SK-N-SH treated with all-trans-retinoic acid at 6 μM for 48 hours (cell line): ENCODE measurements at regions not wholly inside any gene's neighbourhood (a gene's known extent, or its start where the extent isn't known, plus 50 kb on each side); places are given as distances from the start of the nearest gene placed in this dataset.

ENCODE experiments used
- ATAC-seq: fragments of 200-7000 bp; cut with Tn5 transposase; 3 replicates; pipeline ENCODE4 v1.9.1; 2020; ENCODE audit warnings: mild to moderate bottlenecking, moderate library complexity
- ARNTL ChIP-seq: fragments of 450-650 bp; formaldehyde crosslinking; IDR thresholded peaks from 2 replicates; pipeline ENCODE4 v1.5.0; 2020; ENCODE audit warnings: low read depth, mild to moderate bottlenecking, moderate library complexity, borderline replicate concordance
- BACH2 ChIP-seq: fragments of 250-450 bp; sonication (Bioruptor Pico); IDR thresholded peaks from 2 replicates; pipeline ENCODE4 v1.9.0; 2021; ENCODE audit warnings: mild to moderate bottlenecking, borderline replicate concordance
- CREB5 ChIP-seq: fragments of 250-450 bp; sonication (Bioruptor Pico); IDR thresholded peaks from 2 replicates; pipeline ENCODE4 v1.5.1; 2020; ENCODE audit warnings: low read depth, mild to moderate bottlenecking, moderate library complexity
- ESRRG ChIP-seq: fragments of 250-450 bp; sonication (Bioruptor Pico); IDR thresholded peaks from 2 replicates; pipeline ENCODE4 v1.6.1; 2021; ENCODE audit warnings: mild to moderate bottlenecking
- GLIS3 ChIP-seq: fragments of 250-450 bp; sonication (Bioruptor Pico); IDR thresholded peaks from 2 replicates; pipeline ENCODE4 v1.5.0; 2020; ENCODE audit warnings: mild to moderate bottlenecking, moderate library complexity
- ISL1 ChIP-seq: fragments of 250-450 bp; sonication (Bioruptor Pico); IDR thresholded peaks from 2 replicates; pipeline ENCODE4 v2.1.2; 2022; ENCODE audit warnings: mild to moderate bottlenecking, moderate library complexity
- OSR1 ChIP-seq: fragments of 250-450 bp; sonication (Bioruptor Pico); IDR thresholded peaks from 2 replicates; pipeline ENCODE4 v1.8.0; 2022; ENCODE audit warnings: moderate library complexity, mild to moderate bottlenecking, inconsistent platforms
- RARB ChIP-seq: fragments of 250-450 bp; sonication (Bioruptor Pico); IDR thresholded peaks from 2 replicates; pipeline ENCODE4 v1.8.0; 2021; ENCODE audit warnings: mild to moderate bottlenecking, moderate library complexity
- SNAI2 ChIP-seq: fragments of 250-450 bp; sonication (Bioruptor Pico); IDR thresholded peaks from 2 replicates; pipeline ENCODE4 v1.5.0; 2020; ENCODE audit warnings: mild to moderate bottlenecking, moderate library complexity
- TCF4 ChIP-seq: fragments of 250-450 bp; sonication (Bioruptor Pico); IDR thresholded peaks from 2 replicates; pipeline ENCODE4 v1.8.0; 2021; ENCODE audit warnings: mild to moderate bottlenecking, moderate library complexity, borderline replicate concordance
- TSHZ2 ChIP-seq: fragments of 250-450 bp; sonication (Bioruptor Pico); IDR thresholded peaks from 2 replicates; pipeline ENCODE4 v1.5.0; 2020; ENCODE audit warnings: mild to moderate bottlenecking, moderate library complexity
- ZC3H10 ChIP-seq: fragments of 250-450 bp; sonication (Bioruptor Pico); IDR thresholded peaks from 2 replicates; pipeline ENCODE4 v1.5.1; 2021; ENCODE audit warnings: mild to moderate bottlenecking, moderate library complexity
- ZFP3 ChIP-seq: fragments of 250-450 bp; sonication (Bioruptor Pico); IDR thresholded peaks from 2 replicates; pipeline ENCODE4 v1.5.0; 2020; ENCODE audit warnings: mild to moderate bottlenecking, moderate library complexity
- ZFP30 ChIP-seq: fragments of 450-650 bp; formaldehyde crosslinking; IDR thresholded peaks from 2 replicates; pipeline ENCODE4 v1.5.0; 2022; ENCODE audit warnings: mild to moderate bottlenecking, moderate library complexity
- ZNF565 ChIP-seq: fragments of 450-650 bp; formaldehyde crosslinking; conservative IDR thresholded peaks from 2 replicates; pipeline ENCODE4 v1.5.0; 2020; ENCODE audit warnings: low read depth, mild to moderate bottlenecking, moderate library complexity
- ZNF8 ChIP-seq: fragments of 450-650 bp; formaldehyde crosslinking; IDR thresholded peaks from 2 replicates; pipeline ENCODE4 v1.5.0; 2020; ENCODE audit warnings: mild to moderate bottlenecking, moderate library complexity
- TF ChIP-seq, protein P1 (sequence below): fragments of 250-450 bp; sonication (Bioruptor Pico); IDR thresholded peaks from 2 replicates; pipeline ENCODE4 v1.8.0; 2021; ENCODE audit warnings: low read depth, mild to moderate bottlenecking, moderate library complexity, borderline replicate concordance
- TF ChIP-seq, protein P2 (sequence below): fragments of 250-450 bp; sonication (Bioruptor Pico); IDR thresholded peaks from 2 replicates; pipeline ENCODE4 v1.8.0; 2020; ENCODE audit warnings: mild to moderate bottlenecking, moderate library complexity, borderline replicate concordance
- TF ChIP-seq, protein P3 (sequence below): fragments of 250-450 bp; sonication (Bioruptor Pico); IDR thresholded peaks from 2 replicates; pipeline ENCODE4 v1.5.1; 2021; ENCODE audit warnings: mild to moderate bottlenecking, moderate library complexity

DNA sequence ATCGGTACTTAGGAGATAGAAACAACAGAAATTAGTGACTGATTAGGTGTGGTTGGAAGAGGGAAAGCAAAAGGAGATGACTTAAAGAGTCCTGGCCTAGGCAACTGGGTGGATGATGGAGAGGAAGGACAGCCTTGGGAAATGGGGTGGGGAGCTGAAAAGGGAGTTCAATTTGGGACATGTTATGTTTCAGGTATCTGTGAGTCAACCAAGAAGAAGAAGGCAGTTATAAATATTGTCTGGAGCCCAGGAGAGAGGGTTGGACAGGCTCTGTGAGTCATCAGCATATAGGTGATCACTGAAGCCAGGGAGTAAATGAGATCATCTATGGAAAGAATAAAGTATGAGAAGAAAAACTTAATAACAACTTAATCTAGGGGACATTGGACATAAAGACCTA is 357.7 kb downstream of the NPR3 start:
- TF ChIP-seq ARNTL (CRISPR knock-in tag), result no peak
- no peak for TF ChIP-seq ZNF565
- no peak for TF ChIP-seq TSHZ2 (CRISPR knock-in tag)
- no peak for TF ChIP-seq TCF4 (CRISPR knock-in tag)
- ATAC-seq, result no peak; the same call in 2 of the 3 replicates

GRCh38 chr5:33072296-33072695 is 361.2 kb downstream of the NPR3 start:
- ATAC-seq, result no peak
- TF ChIP-seq TCF4 (CRISPR knock-in tag) (no peak), ISL1 (no peak), GLIS3 (CRISPR knock-in tag) (no peak), RARB (no peak), CREB5 (CRISPR knock-in tag) (no peak), OSR1 (no peak), SNAI2 (CRISPR knock-in tag) (no peak), ZFP3 (CRISPR knock-in tag) (no peak), ARNTL (CRISPR knock-in tag) (no peak), BACH2 (CRISPR knock-in tag) (no peak)
- TF ChIP-seq, protein P1, sequence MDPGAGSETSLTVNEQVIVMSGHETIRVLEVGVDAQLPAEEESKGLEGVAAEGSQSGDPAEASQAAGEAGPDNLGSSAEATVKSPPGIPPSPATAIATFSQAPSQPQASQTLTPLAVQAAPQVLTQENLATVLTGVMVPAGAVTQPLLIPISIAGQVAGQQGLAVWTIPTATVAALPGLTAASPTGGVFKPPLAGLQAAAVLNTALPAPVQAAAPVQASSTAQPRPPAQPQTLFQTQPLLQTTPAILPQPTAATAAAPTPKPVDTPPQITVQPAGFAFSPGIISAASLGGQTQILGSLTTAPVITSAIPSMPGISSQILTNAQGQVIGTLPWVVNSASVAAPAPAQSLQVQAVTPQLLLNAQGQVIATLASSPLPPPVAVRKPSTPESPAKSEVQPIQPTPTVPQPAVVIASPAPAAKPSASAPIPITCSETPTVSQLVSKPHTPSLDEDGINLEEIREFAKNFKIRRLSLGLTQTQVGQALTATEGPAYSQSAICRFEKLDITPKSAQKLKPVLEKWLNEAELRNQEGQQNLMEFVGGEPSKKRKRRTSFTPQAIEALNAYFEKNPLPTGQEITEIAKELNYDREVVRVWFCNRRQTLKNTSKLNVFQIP (CRISPR knock-in tag), result no peak
- TF ChIP-seq, all 23 proteins: peak for 0

GRCh38 chr5:33072726-33073125 is 361.6 kb downstream of the NPR3 start:
- TF ChIP-seq ZNF8 (CRISPR knock-in tag), result no peak
- TF ChIP-seq, protein P2, sequence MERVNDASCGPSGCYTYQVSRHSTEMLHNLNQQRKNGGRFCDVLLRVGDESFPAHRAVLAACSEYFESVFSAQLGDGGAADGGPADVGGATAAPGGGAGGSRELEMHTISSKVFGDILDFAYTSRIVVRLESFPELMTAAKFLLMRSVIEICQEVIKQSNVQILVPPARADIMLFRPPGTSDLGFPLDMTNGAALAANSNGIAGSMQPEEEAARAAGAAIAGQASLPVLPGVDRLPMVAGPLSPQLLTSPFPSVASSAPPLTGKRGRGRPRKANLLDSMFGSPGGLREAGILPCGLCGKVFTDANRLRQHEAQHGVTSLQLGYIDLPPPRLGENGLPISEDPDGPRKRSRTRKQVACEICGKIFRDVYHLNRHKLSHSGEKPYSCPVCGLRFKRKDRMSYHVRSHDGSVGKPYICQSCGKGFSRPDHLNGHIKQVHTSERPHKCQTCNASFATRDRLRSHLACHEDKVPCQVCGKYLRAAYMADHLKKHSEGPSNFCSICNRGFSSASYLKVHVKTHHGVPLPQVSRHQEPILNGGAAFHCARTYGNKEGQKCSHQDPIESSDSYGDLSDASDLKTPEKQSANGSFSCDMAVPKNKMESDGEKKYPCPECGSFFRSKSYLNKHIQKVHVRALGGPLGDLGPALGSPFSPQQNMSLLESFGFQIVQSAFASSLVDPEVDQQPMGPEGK (CRISPR knock-in tag), result no peak
- no peak for TF ChIP-seq ARNTL (CRISPR knock-in tag)
- TF ChIP-seq CREB5 (CRISPR knock-in tag), result no peak
- no peak for TF ChIP-seq BACH2 (CRISPR knock-in tag)
- TF ChIP-seq, protein P3, sequence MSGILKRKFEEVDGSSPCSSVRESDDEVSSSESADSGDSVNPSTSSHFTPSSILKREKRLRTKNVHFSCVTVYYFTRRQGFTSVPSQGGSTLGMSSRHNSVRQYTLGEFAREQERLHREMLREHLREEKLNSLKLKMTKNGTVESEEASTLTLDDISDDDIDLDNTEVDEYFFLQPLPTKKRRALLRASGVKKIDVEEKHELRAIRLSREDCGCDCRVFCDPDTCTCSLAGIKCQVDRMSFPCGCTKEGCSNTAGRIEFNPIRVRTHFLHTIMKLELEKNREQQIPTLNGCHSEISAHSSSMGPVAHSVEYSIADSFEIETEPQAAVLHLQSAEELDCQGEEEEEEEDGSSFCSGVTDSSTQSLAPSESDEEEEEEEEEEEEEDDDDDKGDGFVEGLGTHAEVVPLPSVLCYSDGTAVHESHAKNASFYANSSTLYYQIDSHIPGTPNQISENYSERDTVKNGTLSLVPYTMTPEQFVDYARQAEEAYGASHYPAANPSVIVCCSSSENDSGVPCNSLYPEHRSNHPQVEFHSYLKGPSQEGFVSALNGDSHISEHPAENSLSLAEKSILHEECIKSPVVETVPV (CRISPR knock-in tag), result no peak
- no peak for TF ChIP-seq OSR1
- TF ChIP-seq ZFP30, result no peak
- no peak for TF ChIP-seq ZC3H10
- no peak for TF ChIP-seq ZNF565
- no peak for TF ChIP-seq GLIS3 (CRISPR knock-in tag)
- TF ChIP-seq ESRRG (CRISPR knock-in tag), result no peak
- no peak for TF ChIP-seq SNAI2 (CRISPR knock-in tag)
- TF ChIP-seq RARB, result no peak
- no peak for TF ChIP-seq TCF4 (CRISPR knock-in tag)
- TF ChIP-seq ZFP3 (CRISPR knock-in tag), result no peak
- no peak for ATAC-seq
